Nucleus accumbens (tissue), 56 donors: ENCODE measurements at regions not wholly inside any gene's neighbourhood (a gene's known extent, or its start where the extent isn't known, plus 50 kb on each side); places are given as distances from the start of the nearest gene placed in this dataset.

Experiments
- DNase-seq, 56 donors: peaks; one replicate each; lab custom pipeline; 2025; lab: John Stamatoyannopoulos, UW

DNA sequence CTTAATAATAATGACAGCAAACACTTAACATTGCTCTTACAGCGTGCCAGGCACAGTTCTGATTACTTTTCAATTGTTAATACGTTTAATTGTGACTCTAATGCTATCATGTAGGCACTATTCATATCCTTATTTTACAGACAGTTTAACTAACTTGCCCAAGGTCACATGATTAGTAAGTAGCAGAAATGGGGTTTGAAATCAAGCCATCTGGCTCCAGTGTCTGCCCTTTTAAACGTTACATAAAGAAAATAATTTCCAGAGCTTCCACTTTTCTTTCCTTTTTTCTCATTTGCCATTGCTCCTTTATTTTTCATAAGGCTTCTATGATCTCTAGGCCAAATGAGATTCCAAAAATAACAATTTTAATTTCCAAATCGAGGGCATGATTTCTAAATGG is 50.6 kb upstream of the IKZF2 start:
- DNase-seq, result no peak

DNA sequence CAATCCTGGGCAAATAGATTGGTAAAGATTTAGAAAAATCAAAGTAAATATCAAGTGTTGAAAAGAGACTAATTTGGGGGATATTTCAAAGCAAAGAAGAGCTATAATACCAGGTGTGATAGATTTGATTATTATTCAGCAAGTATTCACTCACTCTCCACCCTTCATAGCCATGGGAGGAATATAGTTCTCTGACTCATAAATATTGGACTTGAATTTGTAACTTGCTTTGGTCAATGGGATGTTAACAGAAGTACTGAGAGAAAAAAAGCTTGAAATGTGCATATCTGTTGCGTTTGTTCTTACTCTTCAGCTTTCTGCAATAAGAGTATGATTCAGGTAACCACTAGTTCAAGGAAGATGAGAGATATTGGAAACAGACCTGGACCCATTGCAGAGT is 54.5 kb upstream of the IKZF2 start:
- DNase-seq, result no peak

DNA sequence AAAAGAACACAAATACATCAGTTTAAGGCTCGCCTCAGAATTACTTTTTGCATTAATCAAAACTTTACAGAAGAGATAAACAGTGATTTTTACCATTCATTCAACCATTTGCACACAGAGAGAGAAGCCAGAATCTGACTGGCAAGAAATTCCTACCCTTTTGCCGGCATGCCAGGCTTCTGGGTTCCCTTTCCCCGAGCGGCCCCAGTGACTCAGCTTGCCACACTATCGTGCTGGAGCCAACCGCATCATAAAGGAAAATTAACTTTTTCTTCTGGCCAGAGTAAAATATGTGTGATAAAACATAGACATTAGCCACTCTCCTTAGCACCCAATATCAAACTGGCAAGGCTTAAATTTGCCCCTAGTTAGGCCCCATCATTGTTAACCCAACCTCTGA is 61.8 kb upstream of the IKZF2 start:
- no peak for DNase-seq

DNA sequence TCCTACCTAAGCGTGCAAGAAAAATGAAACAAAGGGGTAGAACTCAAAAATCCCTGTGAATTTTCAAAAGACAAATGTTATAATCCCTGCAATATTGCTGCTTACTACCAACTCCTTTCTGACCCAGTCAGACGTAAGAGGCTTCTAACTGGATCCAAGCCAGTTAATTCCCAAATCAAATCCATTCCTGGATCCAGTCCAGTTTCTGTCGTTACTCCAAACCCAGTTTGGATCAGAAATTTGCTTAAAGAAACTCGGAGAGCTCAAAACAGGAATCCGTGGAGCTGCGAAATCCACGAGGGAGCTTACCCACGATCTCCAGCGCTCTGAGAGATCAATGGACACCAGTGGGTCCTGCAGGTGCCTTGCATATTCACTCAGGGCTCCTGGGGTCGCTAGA is 62.8 kb upstream of the IKZF2 start:
- no peak for DNase-seq

DNA sequence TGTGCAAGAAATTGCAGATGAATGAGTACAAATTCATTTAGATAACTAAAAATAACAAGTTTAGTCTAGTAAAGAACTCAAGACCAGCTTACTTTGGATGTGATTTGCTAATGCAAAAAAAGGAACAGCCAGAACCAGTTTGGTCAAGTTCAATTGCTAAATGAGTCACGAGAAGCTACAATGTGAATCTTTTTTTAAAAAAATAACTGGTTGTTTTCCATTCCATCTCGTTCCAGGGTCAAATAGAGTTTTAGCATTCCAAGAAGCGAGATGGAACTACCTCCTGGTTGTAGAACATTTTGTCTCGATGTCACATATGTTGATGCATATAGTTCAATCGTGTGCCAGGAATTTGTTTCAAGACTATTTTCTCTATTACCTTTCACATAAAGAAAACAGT is 65.0 kb upstream of the IKZF2 start:
- DNase-seq, result no peak

DNA sequence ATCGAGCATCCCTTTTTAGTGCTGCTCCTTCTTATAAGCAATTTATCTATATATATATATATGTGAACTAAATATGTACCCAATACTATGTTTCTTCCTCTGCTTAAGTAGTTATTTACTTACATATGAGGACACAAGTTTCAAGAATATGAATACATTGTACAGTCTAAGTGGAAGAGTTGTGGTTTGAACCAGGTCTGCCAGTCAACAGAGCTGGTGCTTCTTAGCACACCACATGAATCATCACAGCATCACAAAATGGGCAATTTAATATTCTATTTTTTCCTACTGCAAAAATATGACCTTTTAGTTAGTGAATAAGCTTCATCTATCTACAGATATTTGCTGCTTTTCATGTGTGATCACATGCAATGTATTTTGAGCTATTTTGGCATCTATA is 64.4 kb upstream of the SPAG16 start:
- no peak for DNase-seq

DNA sequence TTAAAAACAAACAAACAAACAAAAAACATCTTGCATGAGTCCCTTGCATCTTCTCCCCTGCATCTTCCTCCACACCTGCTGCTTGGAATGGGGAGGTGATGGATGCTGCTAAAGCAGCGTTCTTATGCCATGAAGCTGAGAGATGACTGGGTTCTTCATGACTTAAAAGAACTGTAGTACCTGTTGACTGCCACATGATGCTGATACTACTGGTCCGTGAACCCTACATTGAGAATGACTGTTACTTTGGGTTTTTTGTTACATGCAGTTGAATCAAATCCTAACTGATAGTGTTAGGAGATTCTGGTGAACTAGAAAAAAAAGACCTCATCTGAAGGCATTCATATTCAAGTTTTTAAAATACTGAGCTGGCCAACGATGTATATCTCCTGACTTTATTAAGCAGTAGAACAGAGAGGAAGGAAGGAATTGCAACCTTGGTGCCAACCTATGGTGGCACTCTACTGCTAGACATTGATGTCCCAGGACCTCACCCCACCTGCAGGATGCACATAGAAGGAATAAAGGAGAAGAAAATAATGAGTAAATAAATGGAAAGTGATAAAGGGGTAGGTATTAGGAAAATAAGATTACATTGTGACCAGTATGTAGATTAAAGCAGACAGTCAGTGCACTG is 63.2 kb upstream of the SPAG16 start:
- DNase-seq, result no peak

DNA sequence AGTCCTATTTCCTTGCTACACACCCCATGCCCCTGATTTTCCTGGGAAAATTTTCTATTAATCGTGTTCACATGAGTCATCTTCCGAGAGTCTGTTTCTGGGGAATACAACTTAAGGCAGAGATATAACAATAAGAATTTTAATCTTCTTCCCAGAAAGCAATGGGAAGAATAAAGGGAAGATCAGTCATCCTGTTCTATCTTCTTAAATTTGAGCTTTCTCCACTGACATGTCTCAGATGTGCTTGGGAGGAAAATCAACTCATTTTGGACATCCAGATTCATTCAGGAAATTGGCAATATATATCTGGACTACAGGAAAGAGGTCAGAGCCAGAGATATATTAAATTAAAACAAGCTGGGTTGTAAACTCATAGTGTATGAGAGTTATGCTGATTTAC is 62.3 kb upstream of the SPAG16 start:
- DNase-seq, result no peak

DNA sequence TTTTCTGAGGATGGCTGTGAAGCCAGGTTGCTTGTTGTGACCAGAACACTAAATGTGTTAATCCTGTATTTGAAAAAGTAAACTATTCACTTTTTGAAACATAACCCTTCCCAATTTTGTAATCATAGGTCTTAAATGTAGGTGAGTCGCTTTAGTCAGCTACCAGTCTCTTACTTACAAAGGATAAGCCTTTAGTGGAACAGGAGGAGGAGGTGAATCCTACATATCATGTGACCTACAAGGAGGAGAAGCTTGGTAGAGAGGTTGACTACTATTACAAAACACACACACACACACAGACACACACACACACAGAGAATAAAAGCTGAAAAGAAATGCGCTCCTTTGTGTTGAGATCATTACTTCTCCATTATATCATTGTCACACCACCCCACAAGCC is 59.9 kb upstream of the SPAG16 start:
- DNase-seq, result no peak

DNA sequence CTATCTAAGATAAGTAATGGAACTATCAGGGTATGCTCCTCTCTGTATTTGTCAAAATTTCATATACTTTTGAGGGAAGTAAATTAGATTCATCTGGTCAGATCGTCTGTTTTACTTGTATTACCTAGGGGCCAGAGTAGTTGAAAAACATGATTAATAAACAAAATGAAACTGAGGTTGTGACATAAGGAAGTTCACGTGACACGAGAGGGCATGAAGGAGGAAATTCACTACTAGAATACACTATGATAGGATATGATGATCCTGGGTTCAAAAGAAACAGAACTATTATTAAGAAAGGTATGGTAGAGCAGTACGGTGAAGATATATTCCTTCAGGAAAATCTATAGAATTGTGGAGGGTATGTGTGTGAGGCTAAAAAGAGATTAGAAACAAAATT is 58.4 kb upstream of the SPAG16 start:
- DNase-seq, result no peak

DNA sequence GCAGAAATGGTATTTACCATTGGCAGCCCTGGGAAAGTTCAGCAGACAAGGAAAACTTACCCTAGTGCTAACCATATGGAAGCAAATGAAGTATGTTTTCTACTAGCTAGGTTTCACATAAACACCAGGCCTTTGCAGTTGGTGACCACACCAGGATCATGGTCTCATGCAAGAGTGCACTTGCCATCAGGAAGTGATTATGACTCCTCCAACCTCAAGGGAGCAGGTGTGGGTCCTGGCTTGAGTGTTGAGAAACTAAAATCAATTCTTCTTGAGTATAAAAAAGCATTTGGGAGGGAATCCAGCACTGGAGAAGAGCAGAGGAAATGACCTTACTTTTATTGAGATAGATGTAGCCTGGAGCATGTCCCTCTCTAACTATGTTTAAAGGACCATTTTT is 56.8 kb upstream of the SPAG16 start:
- no peak for DNase-seq

DNA sequence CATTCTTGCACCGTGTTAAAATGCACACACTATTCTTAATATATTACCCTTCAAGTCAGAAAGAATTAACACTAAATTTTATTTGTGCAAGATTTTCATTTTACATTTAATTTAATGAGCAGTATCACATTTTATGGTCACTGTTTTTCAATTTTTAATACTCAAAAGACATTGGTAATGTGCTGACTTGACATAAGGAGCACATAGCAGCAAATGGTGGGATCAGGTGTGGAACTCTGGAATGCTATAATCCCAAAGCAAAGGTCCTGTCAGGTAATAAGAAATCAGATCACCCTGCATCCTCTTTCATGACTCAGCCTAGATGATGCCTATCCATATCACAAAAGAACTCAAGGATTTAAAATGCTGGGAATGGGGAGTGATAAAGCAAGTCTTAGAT is 55.6 kb upstream of the SPAG16 start:
- no peak for DNase-seq

DNA sequence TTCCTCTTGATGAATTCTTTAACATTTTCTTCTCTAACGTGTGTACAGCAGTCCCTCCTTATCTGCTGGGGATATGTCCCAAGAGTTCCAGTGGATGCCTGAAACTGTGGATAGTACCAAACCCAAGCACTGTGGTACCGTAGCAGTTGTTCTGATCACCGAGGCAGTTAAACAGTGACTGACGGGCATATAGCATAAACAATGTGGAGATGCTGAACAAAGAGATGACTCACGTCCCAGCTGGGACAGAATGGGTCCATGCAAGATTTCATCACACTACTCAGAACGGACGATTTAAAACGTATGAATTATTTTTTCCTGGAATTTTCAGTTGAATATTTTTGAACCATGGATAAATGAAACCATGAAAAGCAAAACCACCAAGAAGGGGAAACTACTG is 54.5 kb upstream of the SPAG16 start:
- peak in 1 of 56 donors; percentile 28 for DNase-seq

DNA sequence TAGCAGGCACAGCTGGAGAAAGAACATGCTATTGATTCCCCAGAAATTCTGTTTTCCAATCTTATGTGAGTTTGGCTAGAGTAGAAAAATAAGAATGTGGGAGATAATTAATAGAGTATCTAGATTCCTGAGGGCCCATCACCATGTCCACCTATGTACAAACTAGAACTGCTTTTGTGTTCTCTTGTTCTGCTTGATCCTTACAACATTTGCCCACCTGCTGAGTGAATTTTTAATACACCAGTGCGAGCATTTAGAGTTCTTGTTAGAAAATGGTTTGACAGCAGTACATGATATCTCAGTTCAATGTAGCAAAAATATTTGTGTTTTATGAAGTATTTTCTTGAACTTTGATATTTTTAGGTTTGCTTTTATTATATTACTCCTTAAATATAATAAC is 52.3 kb upstream of the SPAG16 start:
- DNase-seq, result no peak

DNA sequence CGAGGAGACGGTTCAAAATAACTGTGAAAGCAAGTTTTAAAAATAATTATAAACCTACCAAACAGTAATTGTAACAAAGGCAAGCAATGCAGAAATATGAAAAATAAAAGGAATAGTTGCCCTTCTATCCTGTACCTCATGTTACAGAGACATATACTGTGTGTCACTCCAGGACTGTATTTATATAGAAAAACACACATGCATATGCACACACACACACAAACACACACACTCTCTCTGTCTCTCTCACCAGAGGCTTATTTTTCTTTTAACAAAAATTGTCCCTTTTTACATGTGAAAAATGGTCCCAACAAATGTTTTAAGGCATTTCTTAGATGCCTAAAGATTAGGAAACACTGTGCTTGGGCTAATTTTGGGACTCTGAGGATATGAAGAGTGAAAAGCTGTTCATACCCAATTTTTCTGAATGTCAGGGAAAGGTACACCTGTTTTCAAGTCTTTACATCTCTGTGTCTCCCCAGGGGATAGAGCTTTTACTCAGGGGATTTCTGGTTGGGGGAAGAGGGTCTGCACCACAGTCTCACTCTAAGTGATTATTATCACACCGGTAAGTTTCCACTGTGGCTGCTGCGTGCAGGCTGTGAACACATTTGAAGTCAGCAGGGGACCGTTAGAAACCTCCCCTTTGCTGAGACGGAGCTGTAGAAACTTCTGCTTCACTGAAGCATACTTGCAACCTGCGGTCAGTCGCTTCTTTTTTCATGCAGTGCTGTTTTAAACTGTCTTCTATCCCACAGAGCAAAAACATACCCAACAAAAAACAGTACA is 51.4 kb upstream of the SPAG16 start:
- DNase-seq, result no peak

DNA sequence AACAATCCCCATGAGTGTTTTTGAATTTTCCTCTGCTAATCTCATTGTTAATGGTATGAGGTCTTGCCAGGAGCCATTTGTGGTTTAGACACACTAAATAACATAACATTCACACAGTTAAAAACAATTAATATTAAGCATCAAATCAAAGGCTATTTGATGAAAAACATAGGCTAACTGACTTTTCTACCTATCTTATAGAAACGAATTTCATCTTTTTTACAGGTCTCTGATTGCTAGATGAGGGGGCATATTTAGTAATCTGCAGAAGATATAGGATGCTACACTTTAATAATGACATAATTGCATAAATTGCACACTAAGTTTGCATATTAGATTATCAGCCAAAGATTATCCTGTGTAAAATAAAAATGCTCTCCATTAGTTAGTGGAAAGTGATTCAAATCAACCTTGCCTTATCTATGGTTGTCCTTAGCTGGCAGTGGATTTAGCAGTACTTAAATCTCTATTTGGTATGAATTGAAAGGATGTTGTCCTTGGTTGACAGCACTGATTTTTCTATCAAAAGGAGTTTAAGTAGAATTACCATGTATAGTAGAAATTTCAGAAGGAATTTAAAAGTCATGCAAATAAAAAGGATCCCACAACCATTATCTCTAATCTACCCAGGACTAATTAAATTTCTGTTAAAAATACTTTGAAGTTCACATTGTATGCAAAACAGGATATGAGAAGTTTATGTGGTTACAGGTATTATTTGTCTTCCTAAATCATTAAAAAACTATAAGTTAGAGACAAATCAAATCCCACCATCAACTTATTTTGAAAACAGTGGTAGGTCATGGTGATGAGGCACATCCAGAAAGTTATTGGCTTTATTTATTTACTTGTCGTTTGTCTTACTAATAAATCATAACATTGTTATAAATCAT is 50.6 kb upstream of the SPAG16 start:
- DNase-seq, result no peak
